ENCODE measurements at regions not wholly inside any gene's neighbourhood (a gene's known extent, or its start where the extent isn't known, plus 50 kb on each side); places are given as distances from the start of the nearest gene placed in this dataset.
"Not testable (repeated sequence)": the region's sequence is repeated elsewhere in the genome, so short reads cannot be mapped to it uniquely, and the experiment has no call there.

GRCh38 chr3:20388971-20389370 lies 203.0 kb upstream of the SGO1 start:
- H3K4me1 ChIP-seq (ENCODE audit: control insufficient read depth, insufficient read depth, low read length) = no peaks in the 10 kb centered on the region

GRCh38 chr3:20380295-20380694 lies 194.3 kb upstream of the SGO1 start:
- no peaks in the 10 kb centered on the region for H3K36me3 ChIP-seq (ENCODE audit: control insufficient read depth, insufficient read depth, low read length, severe bottlenecking)
- no peak for DNase-seq (ENCODE audit: low read depth)
- H3K9ac ChIP-seq (ENCODE audit: low read length) = no peak overlapping the region
- H3K9me3 ChIP-seq (ENCODE audit: control insufficient read depth, low read length) = no peaks in the 10 kb centered on the region
- no peaks in the 10 kb centered on the region for H3K4me1 ChIP-seq (ENCODE audit: control insufficient read depth, insufficient read depth, low read length)
- no peak overlapping the region for H3K4me3 ChIP-seq (ENCODE audit: low read length)
- H3K27me3 ChIP-seq (replicated peaks; ENCODE audit: control insufficient read depth, insufficient read depth, low read length) = no peaks in the 10 kb centered on the region

More at GRCh38 chr3:20388971-20389370, 203.0 kb upstream of the SGO1 start:
- Histone ChIP-seq H3K4me3 (ENCODE audit: low read length) (no peak overlapping the region), H3K27me3 (replicated peaks; ENCODE audit: control insufficient read depth, insufficient read depth, low read length) (no peaks in the 10 kb centered on the region), H3K9me3 (ENCODE audit: control insufficient read depth, low read length) (no peaks in the 10 kb centered on the region), H3K9ac (ENCODE audit: low read length) (no peak overlapping the region), H3K36me3 (ENCODE audit: control insufficient read depth, insufficient read depth, low read length, severe bottlenecking) (no peaks in the 10 kb centered on the region)
- no peak for DNase-seq (ENCODE audit: low read depth)

GRCh38 chr3:20378315-20378714 lies 192.3 kb upstream of the SGO1 start:
- DNase-seq (ENCODE audit: low read depth) = no peak
- Histone ChIP-seq H3K36me3 (ENCODE audit: control insufficient read depth, insufficient read depth, low read length, severe bottlenecking) (no peaks in the 10 kb centered on the region), H3K9ac (ENCODE audit: low read length) (no peak overlapping the region), H3K9me3 (ENCODE audit: control insufficient read depth, low read length) (no peaks in the 10 kb centered on the region), H3K4me3 (ENCODE audit: low read length) (no peak overlapping the region), H3K4me1 (ENCODE audit: control insufficient read depth, insufficient read depth, low read length) (no peaks in the 10 kb centered on the region), H3K27me3 (replicated peaks; ENCODE audit: control insufficient read depth, insufficient read depth, low read length) (no peaks in the 10 kb centered on the region)

- no peak for DNase-seq (ENCODE audit: low read depth)
- H3K9me3 ChIP-seq (ENCODE audit: control insufficient read depth, low read length) = no peaks in the 10 kb centered on the region
These were observed 190.7 kb upstream of the SGO1 start for GRCh38 chr3:20376665-20377217.

GRCh38 chr3:20375302-20375701 lies 189.3 kb upstream of the SGO1 start:
- no peak overlapping the region for H3K9ac ChIP-seq (ENCODE audit: low read length)
- H3K36me3 ChIP-seq (ENCODE audit: control insufficient read depth, insufficient read depth, low read length, severe bottlenecking) = no peaks in the 10 kb centered on the region
- H3K27me3 ChIP-seq (replicated peaks; ENCODE audit: control insufficient read depth, insufficient read depth, low read length) = no peaks in the 10 kb centered on the region
- H3K9me3 ChIP-seq (ENCODE audit: control insufficient read depth, low read length) = no peaks in the 10 kb centered on the region
- DNase-seq (ENCODE audit: low read depth) = no peak
- no peak overlapping the region for H3K4me3 ChIP-seq (ENCODE audit: low read length)
- no peaks in the 10 kb centered on the region for H3K4me1 ChIP-seq (ENCODE audit: control insufficient read depth, insufficient read depth, low read length)

More at GRCh38 chr3:20376665-20377217, 190.7 kb upstream of the SGO1 start:
- Histone ChIP-seq H3K36me3 (ENCODE audit: control insufficient read depth, insufficient read depth, low read length, severe bottlenecking) (no peaks in the 10 kb centered on the region), H3K4me1 (ENCODE audit: control insufficient read depth, insufficient read depth, low read length) (no peaks in the 10 kb centered on the region), H3K9ac (ENCODE audit: low read length) (no peak overlapping the region), H3K4me3 (ENCODE audit: low read length) (no peak overlapping the region), H3K27me3 (replicated peaks; ENCODE audit: control insufficient read depth, insufficient read depth, low read length) (no peaks in the 10 kb centered on the region)

- not testable (repeated sequence) for H3K27me3 ChIP-seq (replicated peaks; ENCODE audit: control insufficient read depth, insufficient read depth, low read length); H3K9me3 ChIP-seq (ENCODE audit: control insufficient read depth, low read length); H3K4me1 ChIP-seq (ENCODE audit: control insufficient read depth, insufficient read depth, low read length); DNase-seq (ENCODE audit: low read depth); H3K4me3 ChIP-seq (ENCODE audit: low read length); H3K9ac ChIP-seq (ENCODE audit: low read length); H3K36me3 ChIP-seq (ENCODE audit: control insufficient read depth, insufficient read depth, low read length, severe bottlenecking)
These were observed 184.5 kb upstream of the SGO1 start for GRCh38 chr3:20370273-20371063.

- no peaks in the 10 kb centered on the region for H3K27me3 ChIP-seq (replicated peaks; ENCODE audit: control insufficient read depth, insufficient read depth, low read length)
- no peak overlapping the region for H3K9ac ChIP-seq (ENCODE audit: low read length)
- H3K4me3 ChIP-seq (ENCODE audit: low read length) = no peak overlapping the region
- no peaks in the 10 kb centered on the region for H3K9me3 ChIP-seq (ENCODE audit: control insufficient read depth, low read length)
- DNase-seq (ENCODE audit: low read depth) = no peak
- H3K4me1 ChIP-seq (ENCODE audit: control insufficient read depth, insufficient read depth, low read length) = no peaks in the 10 kb centered on the region
- no peaks in the 10 kb centered on the region for H3K36me3 ChIP-seq (ENCODE audit: control insufficient read depth, insufficient read depth, low read length, severe bottlenecking)
These were observed 175.0 kb upstream of the SGO1 start for GRCh38 chr3:20361000-20361399.

GRCh38 chr3:20353286-20353685 lies 167.3 kb upstream of the SGO1 start:
- Histone ChIP-seq H3K4me3 (ENCODE audit: low read length) (no peak overlapping the region), H3K9me3 (ENCODE audit: control insufficient read depth, low read length) (no peaks in the 10 kb centered on the region), H3K9ac (ENCODE audit: low read length) (no peak overlapping the region), H3K27me3 (replicated peaks; ENCODE audit: control insufficient read depth, insufficient read depth, low read length) (no peaks in the 10 kb centered on the region), H3K36me3 (ENCODE audit: control insufficient read depth, insufficient read depth, low read length, severe bottlenecking) (no peaks in the 10 kb centered on the region), H3K4me1 (ENCODE audit: control insufficient read depth, insufficient read depth, low read length) (no peaks in the 10 kb centered on the region)
- DNase-seq (ENCODE audit: low read depth) = no peak

GRCh38 chr3:20352546-20353179 lies 166.7 kb upstream of the SGO1 start:
- no peak overlapping the region for H3K4me3 ChIP-seq (ENCODE audit: low read length)
- H3K4me1 ChIP-seq (ENCODE audit: control insufficient read depth, insufficient read depth, low read length) = no peaks in the 10 kb centered on the region
- peak; percentile 24 for DNase-seq (ENCODE audit: low read depth)
- no peaks in the 10 kb centered on the region for H3K9me3 ChIP-seq (ENCODE audit: control insufficient read depth, low read length)
- no peak overlapping the region for H3K9ac ChIP-seq (ENCODE audit: low read length)
- no peaks in the 10 kb centered on the region for H3K27me3 ChIP-seq (replicated peaks; ENCODE audit: control insufficient read depth, insufficient read depth, low read length)
- no peaks in the 10 kb centered on the region for H3K36me3 ChIP-seq (ENCODE audit: control insufficient read depth, insufficient read depth, low read length, severe bottlenecking)

GRCh38 chr3:20350449-20350848 lies 164.4 kb upstream of the SGO1 start:
- H3K9me3 ChIP-seq (ENCODE audit: control insufficient read depth, low read length) = no peaks in the 10 kb centered on the region
- DNase-seq (ENCODE audit: low read depth) = no peak
- no peak overlapping the region for H3K9ac ChIP-seq (ENCODE audit: low read length)
- H3K4me3 ChIP-seq (ENCODE audit: low read length) = no peak overlapping the region
- H3K27me3 ChIP-seq (replicated peaks; ENCODE audit: control insufficient read depth, insufficient read depth, low read length) = no peaks in the 10 kb centered on the region
- no peaks in the 10 kb centered on the region for H3K36me3 ChIP-seq (ENCODE audit: control insufficient read depth, insufficient read depth, low read length, severe bottlenecking)
- H3K4me1 ChIP-seq (ENCODE audit: control insufficient read depth, insufficient read depth, low read length) = no peaks in the 10 kb centered on the region

- Histone ChIP-seq H3K4me3 (ENCODE audit: low read length) (no peak overlapping the region), H3K27me3 (replicated peaks; ENCODE audit: control insufficient read depth, insufficient read depth, low read length) (no peaks in the 10 kb centered on the region), H3K9me3 (ENCODE audit: control insufficient read depth, low read length) (no peaks in the 10 kb centered on the region), H3K4me1 (ENCODE audit: control insufficient read depth, insufficient read depth, low read length) (no peaks in the 10 kb centered on the region), H3K36me3 (ENCODE audit: control insufficient read depth, insufficient read depth, low read length, severe bottlenecking) (no peaks in the 10 kb centered on the region), H3K9ac (ENCODE audit: low read length) (no peak overlapping the region)
- DNase-seq (ENCODE audit: low read depth) = no peak
These were observed 160.9 kb upstream of the SGO1 start for GRCh38 chr3:20346916-20347315.
